Endodermal cell (in vitro differentiated cells): ENCODE measurements at regions not wholly inside any gene's neighbourhood (a gene's known extent, or its start where the extent isn't known, plus 50 kb on each side); places are given as distances from the start of the nearest gene placed in this dataset.

ENCODE experiments used
- DNase-seq: peaks from one replicate; pipeline ENCODE4 v3.0.0-alpha.2; 2017
- H3K27ac ChIP-seq: 2 replicates; pipeline ENCODE4 v1.5.1; 2013; ENCODE audit warnings: mild to moderate bottlenecking, low read depth, low read length, moderate library complexity
- H3K27me3 ChIP-seq: 2 replicates; pipeline ENCODE4 v1.6.1; 2013; ENCODE audit warnings: mild to moderate bottlenecking, low read length, moderate library complexity; ENCODE audit not compliant: insufficient read depth, control insufficient read depth, poor library complexity, severe bottlenecking
- H3K36me3 ChIP-seq: 2 replicates; pipeline ENCODE4 v1.7.0; 2013; ENCODE audit warnings: mild to moderate bottlenecking, low read length, moderate library complexity; ENCODE audit not compliant: control insufficient read depth, insufficient read depth
- H3K4me1 ChIP-seq: one replicate; pipeline ENCODE4 v1.7.0; 2013; ENCODE audit warnings: low read length; ENCODE audit not compliant: control insufficient read depth, insufficient read depth
- H3K4me3 ChIP-seq: 2 replicates; pipeline ENCODE4 v1.5.1; 2013; ENCODE audit warnings: mild to moderate bottlenecking, low read length, moderate library complexity
- H3K9ac ChIP-seq: 2 replicates; pipeline ENCODE4 v1.6.1; 2013; ENCODE audit warnings: mild to moderate bottlenecking, low read length, moderate library complexity; ENCODE audit not compliant: poor library complexity, severe bottlenecking; ENCODE audit errors: extremely low read depth
- H3K9me3 ChIP-seq: 2 replicates; pipeline ENCODE4 v1.6.1; 2013; ENCODE audit warnings: mild to moderate bottlenecking, low read length, moderate library complexity; ENCODE audit not compliant: control insufficient read depth
- H3K27ac Mint-ChIP-seq: 2 replicates; pipeline ENCODE4 v1.8.0; 2020; ENCODE audit warnings: mixed read lengths
- H3K27me3 Mint-ChIP-seq: 2 replicates; pipeline ENCODE4 v1.8.0; 2021; ENCODE audit warnings: mild to moderate bottlenecking, mixed read lengths; ENCODE audit not compliant: insufficient read depth
- H3K36me3 Mint-ChIP-seq: 2 replicates; pipeline ENCODE4 v1.8.0; 2020; ENCODE audit warnings: low read depth, mixed read lengths
- H3K4me1 Mint-ChIP-seq: 2 replicates; pipeline ENCODE4 v1.8.0; 2020; ENCODE audit warnings: mixed read lengths
- H3K4me3 Mint-ChIP-seq: 2 replicates; pipeline ENCODE4 v1.8.0; 2020; ENCODE audit warnings: mild to moderate bottlenecking, moderate library complexity, mixed read lengths
- H3K9me3 Mint-ChIP-seq: 2 replicates; pipeline ENCODE4 v1.8.0; 2020; ENCODE audit warnings: mild to moderate bottlenecking, mixed read lengths
- WGBS, 2 experiments: methylation state at CpG; one replicate each; pipeline versions ENCODE4 v1.1.5 to v1.1.7; 2013; ENCODE audit warnings: missing lambda C conversion rate in 2 of 2, mixed read lengths in 1 of 2; ENCODE audit not compliant: insufficient coverage in 1 of 2, insufficient read length in 1 of 2; 5-methylcytosine and 5-hydroxymethylcytosine counted together
- TF ChIP-seq, protein P1 (sequence below): fragments of 200-600 bp; sonication (generic); conservative IDR thresholded peaks from 2 replicates; pipeline ENCODE4 v1.5.0; 2021; ENCODE audit warnings: antibody characterized with exemption, mild to moderate bottlenecking

- no peaks in the 10 kb centered on the region for H3K9me3 ChIP-seq
- H3K27me3 Mint-ChIP-seq: no peaks in the 10 kb centered on the region
- H3K4me3 ChIP-seq: no peak overlapping the region
- no peak overlapping the region for H3K4me3 Mint-ChIP-seq
- WGBS, 2 experiments: 90 to 94% methylated on average over 3 of the region's 3 CpGs
- H3K9ac ChIP-seq: no peak overlapping the region
- H3K4me1 Mint-ChIP-seq: peaks cover 2% of the 10 kb centered on the region
- TF ChIP-seq, protein P1, sequence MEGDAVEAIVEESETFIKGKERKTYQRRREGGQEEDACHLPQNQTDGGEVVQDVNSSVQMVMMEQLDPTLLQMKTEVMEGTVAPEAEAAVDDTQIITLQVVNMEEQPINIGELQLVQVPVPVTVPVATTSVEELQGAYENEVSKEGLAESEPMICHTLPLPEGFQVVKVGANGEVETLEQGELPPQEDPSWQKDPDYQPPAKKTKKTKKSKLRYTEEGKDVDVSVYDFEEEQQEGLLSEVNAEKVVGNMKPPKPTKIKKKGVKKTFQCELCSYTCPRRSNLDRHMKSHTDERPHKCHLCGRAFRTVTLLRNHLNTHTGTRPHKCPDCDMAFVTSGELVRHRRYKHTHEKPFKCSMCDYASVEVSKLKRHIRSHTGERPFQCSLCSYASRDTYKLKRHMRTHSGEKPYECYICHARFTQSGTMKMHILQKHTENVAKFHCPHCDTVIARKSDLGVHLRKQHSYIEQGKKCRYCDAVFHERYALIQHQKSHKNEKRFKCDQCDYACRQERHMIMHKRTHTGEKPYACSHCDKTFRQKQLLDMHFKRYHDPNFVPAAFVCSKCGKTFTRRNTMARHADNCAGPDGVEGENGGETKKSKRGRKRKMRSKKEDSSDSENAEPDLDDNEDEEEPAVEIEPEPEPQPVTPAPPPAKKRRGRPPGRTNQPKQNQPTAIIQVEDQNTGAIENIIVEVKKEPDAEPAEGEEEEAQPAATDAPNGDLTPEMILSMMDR: no peak
- H3K9me3 Mint-ChIP-seq: no peaks in the 10 kb centered on the region
- H3K36me3 Mint-ChIP-seq: peaks cover 57% of the 10 kb centered on the region
- H3K27me3 ChIP-seq: no peaks in the 10 kb centered on the region
- no peak overlapping the region for H3K27ac ChIP-seq
- H3K4me1 ChIP-seq: no peaks in the 10 kb centered on the region
- no peak for DNase-seq
- H3K36me3 ChIP-seq: peaks cover 64% of the 10 kb centered on the region
- H3K27ac Mint-ChIP-seq: no peak overlapping the region
Measured at GRCh38 chr14:71726580-71727021, 205.6 kb upstream of the RGS6 start.

DNA sequence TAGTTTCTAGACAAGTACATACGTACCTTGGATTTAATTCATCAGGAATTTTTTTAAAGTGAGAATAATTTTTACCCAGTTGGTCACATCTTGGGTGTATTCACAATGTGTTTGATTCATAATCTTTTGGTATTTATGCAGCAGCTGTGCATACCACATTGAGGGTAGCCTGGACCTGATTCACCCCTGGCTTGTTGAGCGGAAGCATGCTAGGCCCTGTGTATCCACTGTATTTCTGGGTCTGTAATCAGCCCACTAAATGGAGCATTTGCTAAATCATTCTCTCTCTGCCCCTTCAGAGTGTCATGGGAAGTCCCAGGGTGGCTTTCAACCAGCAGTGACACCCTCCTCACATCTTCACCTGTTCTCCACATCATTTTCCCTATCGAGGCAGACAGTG is 203.8 kb upstream of the RGS6 start:
- H3K27me3 ChIP-seq: no peaks in the 10 kb centered on the region
- DNase-seq: no peak
- WGBS, 2 experiments: 97 to 100% methylated on average over 1 to 3 of the region's 3 CpGs
- H3K9me3 Mint-ChIP-seq: no peaks in the 10 kb centered on the region
- no peaks in the 10 kb centered on the region for H3K4me1 Mint-ChIP-seq
- H3K27ac Mint-ChIP-seq: no peak overlapping the region
- peaks cover 60% of the 10 kb centered on the region for H3K36me3 Mint-ChIP-seq
- no peak overlapping the region for H3K9ac ChIP-seq
- TF ChIP-seq, protein P1: no peak
- no peaks in the 10 kb centered on the region for H3K27me3 Mint-ChIP-seq
- no peak overlapping the region for H3K27ac ChIP-seq
- H3K4me3 Mint-ChIP-seq: no peak overlapping the region
- no peaks in the 10 kb centered on the region for H3K9me3 ChIP-seq
- H3K36me3 ChIP-seq: peaks cover 74% of the 10 kb centered on the region
- no peak overlapping the region for H3K4me3 ChIP-seq
- no peaks in the 10 kb centered on the region for H3K4me1 ChIP-seq

DNA sequence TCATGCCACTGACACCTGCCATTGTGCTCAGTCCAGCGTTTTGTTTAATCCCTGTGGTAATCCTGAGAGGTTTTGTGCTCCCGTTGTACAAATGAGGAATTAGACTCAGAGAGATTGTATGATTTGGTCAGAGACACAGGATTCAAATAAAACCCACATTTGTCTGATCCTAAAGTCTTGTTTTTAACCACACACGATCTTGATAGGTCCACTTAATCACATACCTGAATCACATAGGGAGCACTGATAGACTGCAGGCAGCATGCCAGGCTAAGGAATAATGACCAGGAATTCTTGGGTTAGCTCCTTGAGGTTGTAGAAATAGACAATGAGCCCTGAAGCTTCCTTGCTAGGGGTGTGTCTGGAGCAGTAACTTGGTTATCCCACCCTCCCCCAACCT is 202.6 kb upstream of the RGS6 start:
- Histone ChIP-seq H3K4me1 (no peaks in the 10 kb centered on the region), H3K4me3 (no peak overlapping the region), H3K9me3 (no peaks in the 10 kb centered on the region), H3K27ac (no peak overlapping the region), H3K9ac (no peak overlapping the region), H3K36me3 (peaks cover 74% of the 10 kb centered on the region), H3K27me3 (no peaks in the 10 kb centered on the region)
- DNase-seq: no peak
- H3K36me3 Mint-ChIP-seq: peaks cover 63% of the 10 kb centered on the region
- H3K4me1 Mint-ChIP-seq: no peaks in the 10 kb centered on the region
- H3K27me3 Mint-ChIP-seq: no peaks in the 10 kb centered on the region
- H3K9me3 Mint-ChIP-seq: no peaks in the 10 kb centered on the region
- no peak overlapping the region for H3K27ac Mint-ChIP-seq
- H3K4me3 Mint-ChIP-seq: no peak overlapping the region
- WGBS, 2 experiments: 89 to 100% methylated on average over 2 to 3 of the region's 3 CpGs
- TF ChIP-seq, protein P1: no peak
